HCT116 (cell line): ENCODE measurements at regions not wholly inside any gene's neighbourhood (a gene's known extent, or its start where the extent isn't known, plus 50 kb on each side); places are given as distances from the start of the nearest gene placed in this dataset.

Experiments
- ATAC-seq: fragments of 200-7000 bp; cut with Tn5 transposase; 2 replicates; pipeline ENCODE4 v1.9.1; 2020; ENCODE audit warnings: mild to moderate bottlenecking, moderate library complexity
- BruUV-seq: library from RNA; stranded (reverse); fragments of 400-500 nt; replicated peaks from 2 replicates; lab custom pipeline; 2021; lab: Mats Ljungman, UMichigan
- CTCF ChIA-PET: fragments of 300-600 bp; sonication (Branson Sonifier 250); formaldehyde crosslinking; loops from one replicate; lab custom pipeline; 2021; ENCODE audit warnings: antibody characterized with exemption; lab: Charles Lee
- POLR2A ChIA-PET: fragments of 300-600, 350-600 bp; sonication (Branson Sonifier 250); formaldehyde crosslinking; loops from one replicate; lab custom pipeline; 2021; ENCODE audit warnings: antibody characterized with exemption; lab: Charles Lee
- RAD21 ChIA-PET, 2 experiments: fragments of 300-600 bp; sonication (Branson Sonifier 250); formaldehyde crosslinking; loops; one replicate each; lab custom pipeline; 2023; ENCODE audit warnings: low total read pairs in 2 of 2; ENCODE audit not compliant: uncharacterized antibody in 2 of 2, unreplicated experiment in 2 of 2, low non-redundant PET in 1 of 2; lab: Charles Lee
- DNase-seq: peaks from one replicate; pipeline ENCODE4 v3.0.0-alpha.2; 2010; ENCODE audit warnings: low read depth, low spot score
- H2AFZ ChIP-seq: fragments of 200-600 bp; shearing (Covaris generic), sonication (generic); 2 replicates; pipeline ENCODE4 v1.6.1; 2017; ENCODE audit warnings: low read depth, mixed run types, mixed read lengths, antibody characterized with exemption, low read length; ENCODE audit not compliant: poor library complexity, severe bottlenecking
- H3K27ac ChIP-seq: 2 replicates; pipeline ENCODE4 v1.5.1; 2012; ENCODE audit warnings: low read depth, low read length
- H3K27me3 ChIP-seq: fragments of 200-600 bp; sonication (generic); 2 replicates; pipeline ENCODE4 v1.6.1; 2016; ENCODE audit warnings: mixed run types, low read length, mixed read lengths; ENCODE audit not compliant: insufficient read depth
- H3K36me3 ChIP-seq, 2 experiments: fragments of 200-500 bp in 1 of 2; fragments of 200-600 bp in 1 of 2; sonication (Bioruptor generic) in 1 of 2; sonication (generic) in 1 of 2; 2 replicates each; pipeline versions ENCODE4 v1.5.1 to v1.6.1; 2014 to 2016; ENCODE audit warnings: low read length in 2 of 2, inconsistent platforms in 1 of 2, mixed read lengths in 1 of 2, mixed run types in 1 of 2; ENCODE audit not compliant: insufficient read depth in 2 of 2, control insufficient read depth in 1 of 2
- H3K4me1 ChIP-seq, 2 experiments: fragments of 200-600 bp in 1 of 2; sonication (generic) in 1 of 2; 2 replicates each; pipeline versions ENCODE4 v1.5.1 to v1.6.1; 2012 to 2017; ENCODE audit warnings: low read length in 2 of 2, inconsistent platforms in 1 of 2, mild to moderate bottlenecking in 1 of 2, mixed read lengths in 1 of 2, mixed run types in 1 of 2, moderate library complexity in 1 of 2; ENCODE audit not compliant: insufficient read depth in 2 of 2, control insufficient read depth in 1 of 2
- H3K4me2 ChIP-seq: fragments of 200-600 bp; sonication (generic); 2 replicates; pipeline ENCODE4 v1.6.1; 2017; ENCODE audit warnings: mixed run types, low read length, mixed read lengths
- H3K4me3 ChIP-seq, 2 experiments: fragments of 200-600 bp in 1 of 2; sonication (generic) in 1 of 2; replicated peaks in 1 of 2; 2 replicates each; pipeline ENCODE4 v1.5.1; 2011 to 2016; ENCODE audit warnings: low read length in 2 of 2, control low read depth in 1 of 2, low read depth in 1 of 2, mild to moderate bottlenecking in 1 of 2, mixed read lengths in 1 of 2, mixed run types in 1 of 2
- H3K79me2 ChIP-seq: fragments of 200-600 bp; sonication (generic); 2 replicates; pipeline ENCODE4 v1.6.1; 2017; ENCODE audit warnings: mild to moderate bottlenecking, mixed run types, low read length, moderate library complexity, mixed read lengths; ENCODE audit not compliant: insufficient read depth
- H3K9ac ChIP-seq: fragments of 200-600 bp; sonication (generic); 2 replicates; pipeline ENCODE4 v1.6.1; 2016; ENCODE audit warnings: low read length, mixed read lengths
- H3K9me2 ChIP-seq: fragments of 200-600 bp; sonication (generic), shearing (Covaris generic); 2 replicates; pipeline ENCODE4 v1.6.1; 2017; ENCODE audit warnings: mixed run types, mild to moderate bottlenecking, moderate library complexity; ENCODE audit not compliant: insufficient read depth
- H3K9me3 ChIP-seq, 2 experiments: fragments of 200-500 bp in 1 of 2; fragments of 200-600 bp in 1 of 2; sonication (Bioruptor generic) in 1 of 2; sonication (generic) in 1 of 2; 2 replicates each; pipeline ENCODE4 v1.6.1; 2014 to 2017; ENCODE audit warnings: low read length in 2 of 2, mixed read lengths in 2 of 2, inconsistent platforms in 1 of 2, low read depth in 1 of 2, mild to moderate bottlenecking in 1 of 2, mixed run types in 1 of 2, moderate library complexity in 1 of 2; ENCODE audit not compliant: control insufficient read depth in 1 of 2, insufficient read depth in 1 of 2
- H4K20me1 ChIP-seq: fragments of 200-600 bp; sonication (generic), shearing (Covaris generic); 2 replicates; pipeline ENCODE4 v1.6.1; 2017; ENCODE audit warnings: mixed run types, mild to moderate bottlenecking, moderate library complexity; ENCODE audit not compliant: insufficient read depth
- ATF3 ChIP-seq: IDR thresholded peaks from 2 replicates; pipeline ENCODE4 v1.6.1; 2012
- CBX3 ChIP-seq: IDR thresholded peaks from 2 replicates; pipeline ENCODE4 v1.6.1; 2012; ENCODE audit warnings: low read depth
- CEBPB ChIP-seq: IDR thresholded peaks from 2 replicates; pipeline ENCODE4 v1.6.1; 2012; ENCODE audit warnings: low read depth
- CTCF ChIP-seq, 3 experiments: fragments of 200-600 bp in 1 of 3; sonication (generic) in 1 of 3; IDR thresholded peaks in 2 of 3; conservative IDR thresholded peaks in 1 of 3; 2 replicates each; pipeline ENCODE4 v1.5.1; 2012 to 2017; ENCODE audit warnings: low read depth in 2 of 3, low read length in 2 of 3, antibody characterized with exemption in 1 of 3, borderline replicate concordance in 1 of 3, control low read depth in 1 of 3, mild to moderate bottlenecking in 1 of 3, mixed read lengths in 1 of 3, mixed run types in 1 of 3, moderate library complexity in 1 of 3; ENCODE audit not compliant: insufficient read depth in 1 of 3
- EGR1 ChIP-seq: IDR thresholded peaks from 2 replicates; pipeline ENCODE4 v1.6.1; 2012; ENCODE audit warnings: low read depth
- ELF1 ChIP-seq: IDR thresholded peaks from 2 replicates; pipeline ENCODE4 v1.6.1; 2012; ENCODE audit warnings: low read depth, borderline replicate concordance
- EZH2 ChIP-seq: fragments of 200-600 bp; sonication (generic); IDR thresholded peaks from 2 replicates; pipeline ENCODE4 v1.6.1; 2017; ENCODE audit warnings: antibody characterized with exemption, mixed run types
- EZH2phosphoT487 ChIP-seq: fragments of 200-600 bp; IDR thresholded peaks from 2 replicates; pipeline ENCODE4 v1.6.1; 2018; ENCODE audit warnings: antibody characterized with exemption, borderline replicate concordance
- POLR2AphosphoS5 ChIP-seq: IDR thresholded peaks from 2 replicates; pipeline ENCODE4 v1.6.1; 2011; ENCODE audit warnings: mild to moderate bottlenecking, low read depth, low read length, moderate library complexity
- REST ChIP-seq: IDR thresholded peaks from 2 replicates; pipeline ENCODE4 v1.6.1; 2012; ENCODE audit warnings: low read depth
- SIN3A ChIP-seq: IDR thresholded peaks from 2 replicates; pipeline ENCODE4 v1.6.1; 2012; ENCODE audit warnings: low read depth
- SP1 ChIP-seq: IDR thresholded peaks from 2 replicates; pipeline ENCODE4 v1.6.1; 2012; ENCODE audit warnings: low read depth
- YY1 ChIP-seq: IDR thresholded peaks from 2 replicates; pipeline ENCODE4 v1.6.1; 2011; ENCODE audit warnings: low read length, low read depth, moderate library complexity, mild to moderate bottlenecking; ENCODE audit not compliant: insufficient replicate concordance; ENCODE audit errors: extremely low read depth
- intact Hi-C: fragments of 100-400 bp; cut with micrococcal nuclease; formaldehyde crosslinking; loops from 2 replicates; pipeline ENCODE4 v1.10.0; 2022

GRCh38 chr17:77549726-77550366 is 408.7 kb upstream of the TNRC6C start:
- no peaks in the 10 kb centered on the region for H3K79me2 ChIP-seq
- no peaks in the 10 kb centered on the region for H3K9me3 ChIP-seq
- H3K9ac ChIP-seq = no peak overlapping the region
- H4K20me1 ChIP-seq = no peaks in the 10 kb centered on the region
- no peak overlapping the region for H3K27ac ChIP-seq
- DNase-seq = no peak
- H3K9me2 ChIP-seq = no peaks in the 10 kb centered on the region
- H3K36me3 ChIP-seq = no peaks in the 10 kb centered on the region
- RAD21 ChIA-PET = no interaction called here
- no peak overlapping the region for H2AFZ ChIP-seq
- intact Hi-C loops = no loop called here
- peaks cover 4% of the 10 kb centered on the region; the same call in 1 of the 2 replicates for H3K27me3 ChIP-seq
- no TSS peak for BruUV-seq
- TF ChIP-seq CEBPB (no peak), SIN3A (no peak), EZH2 (no peak), CBX3 (no peak), EZH2phosphoT487 (no peak), ATF3 (no peak), EGR1 (no peak), ELF1 (no peak), SP1 (no peak), REST (no peak), POLR2AphosphoS5 (no peak), CTCF (IDR thresholded peaks at IDR 0.05 in 2 of 3, conservative IDR thresholded peaks at IDR 0.05 in 1 of 3; ENCODE audit: borderline replicate concordance in 1 of 3, insufficient read depth in 1 of 3, low read depth in 2 of 3, low read length in 2 of 3) (no peak), YY1 (no peak)
- TF ChIP-seq, all 23 proteins: peak for 0
- Histone ChIP-seq H3K4me1 (no peaks in the 10 kb centered on the region), H3K4me2 (no peak overlapping the region), H3K4me3 (no peak overlapping the region)
- no peak for ATAC-seq
- CTCF ChIA-PET = interaction anchor here (0.5 to 1.6 kb wide), 2 partner anchors 365 to 469 kb away, joined by 3 read pairs; no protein-coding TSS in a partner anchor
- POLR2A ChIA-PET = no interaction called here
